ENCODE measurements at regions not wholly inside any gene's neighbourhood (a gene's known extent, or its start where the extent isn't known, plus 50 kb on each side); places are given as distances from the start of the nearest gene placed in this dataset.

GRCh38 chr16:86355531-86355930 is 154.8 kb upstream of the FOXF1 start:
- Mint-ChIP-seq H3K27ac (no peak overlapping the region), H3K36me3 (ENCODE audit: low read depth) (no peaks in the 10 kb centered on the region), H3K4me3 (no peak overlapping the region), H3K9me3 (peaks cover 12% of the 10 kb centered on the region), H3K27me3 (ENCODE audit: insufficient read depth) (peaks cover 20% of the 10 kb centered on the region), H3K4me1 (peaks cover 4% of the 10 kb centered on the region)
- no peaks in the 10 kb centered on the region for H3K4me1 ChIP-seq (ENCODE audit: control insufficient read depth, insufficient read depth, low read length)
- H3K27ac ChIP-seq (ENCODE audit: low read depth, low read length): no peak overlapping the region
- H3K27me3 ChIP-seq (ENCODE audit: control insufficient read depth, insufficient read depth, low read length, poor library complexity, severe bottlenecking): no peaks in the 10 kb centered on the region
- H3K9me3 ChIP-seq (ENCODE audit: control insufficient read depth, low read length): peaks cover 8% of the 10 kb centered on the region
- H3K36me3 ChIP-seq (ENCODE audit: control insufficient read depth, insufficient read depth, low read length): no peaks in the 10 kb centered on the region
- DNase-seq: no peak
- TF ChIP-seq CTCF (conservative IDR thresholded peaks at IDR 0.05): no peak
- no peak overlapping the region for H3K9ac ChIP-seq (ENCODE audit: extremely low read depth, low read length, poor library complexity, severe bottlenecking)
- WGBS, 2 experiments (ENCODE audit: insufficient coverage in 1 of 2, insufficient read length in 1 of 2): 90 to 95% methylated on average over 4 to 5 of the region's 5 CpGs
- H3K4me3 ChIP-seq (ENCODE audit: low read length): no peak overlapping the region

DNA sequence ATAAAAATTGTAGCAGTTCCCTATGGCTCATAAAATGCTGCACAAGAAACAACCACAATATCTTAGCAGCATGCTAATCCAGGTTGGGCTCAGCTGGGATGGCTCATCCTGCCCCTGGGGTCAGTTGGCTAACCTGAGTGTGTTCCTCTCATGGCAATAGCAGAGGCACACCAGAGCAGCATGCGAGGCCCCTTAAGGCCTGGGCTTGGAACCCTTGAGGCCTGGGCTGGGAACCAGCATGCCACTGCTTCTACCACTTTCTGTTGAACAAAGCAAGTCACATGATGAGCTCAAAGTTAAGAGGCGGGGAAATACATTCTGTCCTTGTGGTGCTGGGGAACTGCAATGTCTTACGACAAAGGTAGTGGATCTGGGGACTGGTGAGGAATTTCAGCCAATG is 154.4 kb upstream of the FOXF1 start:
- no peak for TF ChIP-seq CTCF (conservative IDR thresholded peaks at IDR 0.05)
- 94% methylated on average over 3 of the region's 3 CpGs for WGBS, 2 experiments (ENCODE audit: insufficient coverage in 1 of 2, insufficient read length in 1 of 2)
- no peak overlapping the region for H3K27ac Mint-ChIP-seq

GRCh38 chr16:86356804-86357203 is 153.5 kb upstream of the FOXF1 start:
- peaks cover 4% of the 10 kb centered on the region for H3K4me1 Mint-ChIP-seq
- peaks cover 12% of the 10 kb centered on the region for H3K9me3 Mint-ChIP-seq
- no peaks in the 10 kb centered on the region for H3K4me1 ChIP-seq (ENCODE audit: control insufficient read depth, insufficient read depth, low read length)
- no peaks in the 10 kb centered on the region for H3K36me3 Mint-ChIP-seq (ENCODE audit: low read depth)
- H3K27ac Mint-ChIP-seq: no peak overlapping the region
- peaks cover 12% of the 10 kb centered on the region for H3K27me3 Mint-ChIP-seq (ENCODE audit: insufficient read depth)
- 93 to 99% methylated on average over 6 to 7 of the region's 7 CpGs for WGBS, 2 experiments (ENCODE audit: insufficient coverage in 1 of 2, insufficient read length in 1 of 2)
- no peak overlapping the region for H3K9ac ChIP-seq (ENCODE audit: extremely low read depth, low read length, poor library complexity, severe bottlenecking)
- TF ChIP-seq CTCF (conservative IDR thresholded peaks at IDR 0.05): no peak
- H3K4me3 Mint-ChIP-seq: no peak overlapping the region
- no peaks in the 10 kb centered on the region for H3K36me3 ChIP-seq (ENCODE audit: control insufficient read depth, insufficient read depth, low read length)
- H3K4me3 ChIP-seq (ENCODE audit: low read length): no peak overlapping the region
- H3K27me3 ChIP-seq (ENCODE audit: control insufficient read depth, insufficient read depth, low read length, poor library complexity, severe bottlenecking): no peaks in the 10 kb centered on the region
- H3K27ac ChIP-seq (ENCODE audit: low read depth, low read length): no peak overlapping the region
- H3K9me3 ChIP-seq (ENCODE audit: control insufficient read depth, low read length): peaks cover 8% of the 10 kb centered on the region
- no peak for DNase-seq

More for the DNA sequence above, 154.4 kb upstream of the FOXF1 start:
- H3K27me3 ChIP-seq (ENCODE audit: control insufficient read depth, insufficient read depth, low read length, poor library complexity, severe bottlenecking): no peaks in the 10 kb centered on the region
- no peak overlapping the region for H3K4me3 Mint-ChIP-seq
- H3K4me1 Mint-ChIP-seq: peaks cover 4% of the 10 kb centered on the region
- no peaks in the 10 kb centered on the region for H3K4me1 ChIP-seq (ENCODE audit: control insufficient read depth, insufficient read depth, low read length)
- peaks cover 19% of the 10 kb centered on the region for H3K27me3 Mint-ChIP-seq (ENCODE audit: insufficient read depth)
- peaks cover 8% of the 10 kb centered on the region for H3K9me3 ChIP-seq (ENCODE audit: control insufficient read depth, low read length)
- no peak overlapping the region for H3K27ac ChIP-seq (ENCODE audit: low read depth, low read length)
- no peaks in the 10 kb centered on the region for H3K36me3 ChIP-seq (ENCODE audit: control insufficient read depth, insufficient read depth, low read length)
- H3K36me3 Mint-ChIP-seq (ENCODE audit: low read depth): no peaks in the 10 kb centered on the region
- no peak overlapping the region for H3K4me3 ChIP-seq (ENCODE audit: low read length)
- DNase-seq: no peak
- peaks cover 12% of the 10 kb centered on the region for H3K9me3 Mint-ChIP-seq
- H3K9ac ChIP-seq (ENCODE audit: extremely low read depth, low read length, poor library complexity, severe bottlenecking): no peak overlapping the region

All from endodermal cell (in vitro differentiated cells).